Right atrium auricular region (tissue), 2 donors: ENCODE measurements at regions not wholly inside any gene's neighbourhood (a gene's known extent, or its start where the extent isn't known, plus 50 kb on each side); places are given as distances from the start of the nearest gene placed in this dataset.

Experiments
- DNase-seq: peaks from one replicate; pipeline ENCODE4 v3.0.0-alpha.2; 2019; ENCODE audit warnings: low spot score
- H3K27ac ChIP-seq, 2 donors: fragments of 200-600 bp; sonication (generic); 1 replicate in 1 of 2; 2 replicates in 1 of 2; pipeline ENCODE4 v1.5.1; 2016 to 2019
- H3K27me3 ChIP-seq, 2 donors: fragments of 200-600 bp; sonication (generic); one replicate each; pipeline versions ENCODE4 v1.5.1 to v1.6.0; 2017 to 2019
- H3K36me3 ChIP-seq: fragments of 200-600 bp; sonication (generic); one replicate; pipeline ENCODE4 v1.5.1; 2016
- H3K4me1 ChIP-seq, 2 donors: fragments of 200-600 bp; sonication (generic); one replicate each; pipeline versions ENCODE4 v1.5.1 to v1.6.0; 2017 to 2019
- H3K4me3 ChIP-seq, 2 donors: fragments of 200-600 bp; sonication (generic); 1 replicate in 1 of 2; 2 replicates in 1 of 2; pipeline ENCODE4 v1.5.1; 2017 to 2019; ENCODE audit warnings: mild to moderate bottlenecking in 1 of 2, moderate library complexity in 1 of 2
- H3K9me3 ChIP-seq, 2 donors: fragments of 200-600 bp; sonication (generic); one replicate each; pipeline ENCODE4 v1.5.1; 2019
- CTCF ChIP-seq, 2 donors: fragments of 200-600 bp; sonication (generic); IDR thresholded peaks; one replicate each; pipeline ENCODE4 v1.5.1; 2019; ENCODE audit warnings: antibody characterized with exemption in 2 of 2

DNA sequence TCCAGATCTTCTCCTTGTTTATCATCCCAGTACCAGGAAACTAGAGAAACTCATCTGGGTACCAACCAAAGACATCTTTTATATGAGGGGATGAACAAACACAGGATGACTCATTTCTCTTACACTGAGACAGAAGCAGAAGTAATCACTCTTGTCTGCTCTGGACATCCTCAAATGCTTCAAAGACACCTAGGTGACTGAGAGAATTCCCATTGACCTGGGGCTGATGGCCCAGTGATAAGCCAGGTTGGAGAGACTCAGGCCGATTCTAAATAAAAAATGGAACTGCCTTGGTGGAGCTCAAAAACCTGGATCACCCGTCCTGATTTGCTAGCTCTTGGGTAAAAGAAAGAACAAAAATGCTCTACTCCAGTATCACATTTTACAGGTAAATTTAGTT is 182.2 kb downstream of the ZNF486 start:
- H3K27ac ChIP-seq = no peak overlapping the region
- TF ChIP-seq CTCF (IDR thresholded peaks at IDR 0.05) = no peak
- H3K4me1 ChIP-seq = no peaks in the 10 kb centered on the region
- H3K9me3 ChIP-seq = no peaks in the 10 kb centered on the region
- H3K27me3 ChIP-seq = no peaks in the 10 kb centered on the region
- H3K36me3 ChIP-seq = no peaks in the 10 kb centered on the region
- no peak for DNase-seq
- H3K4me3 ChIP-seq = no peak overlapping the region

DNA sequence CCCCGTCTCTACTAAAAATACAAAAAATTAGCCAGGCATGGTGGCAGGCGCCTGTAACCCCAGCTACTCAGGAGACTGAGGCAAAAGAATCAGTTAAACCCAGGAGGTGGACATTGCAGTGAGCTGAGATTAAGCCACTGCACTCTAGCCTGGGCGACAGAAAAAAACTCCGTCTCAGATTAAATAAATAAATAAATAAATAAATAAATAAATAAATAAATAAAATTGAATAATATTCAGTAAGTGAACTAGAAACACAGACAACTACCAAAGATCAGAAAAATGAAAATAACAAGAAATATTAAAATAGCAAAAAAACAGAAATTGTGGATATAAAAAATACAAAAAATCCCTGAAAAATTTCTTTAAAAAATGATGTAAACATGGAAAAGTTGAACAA is 172.4 kb downstream of the ZNF486 start:
- no peak for DNase-seq
- H3K9me3 ChIP-seq = no peaks in the 10 kb centered on the region
- no peaks in the 10 kb centered on the region for H3K27me3 ChIP-seq
- no peaks in the 10 kb centered on the region for H3K4me1 ChIP-seq
- H3K27ac ChIP-seq = no peak overlapping the region
- no peak for TF ChIP-seq CTCF (IDR thresholded peaks at IDR 0.05)
- no peaks in the 10 kb centered on the region for H3K36me3 ChIP-seq
- H3K4me3 ChIP-seq = no peak overlapping the region

DNA sequence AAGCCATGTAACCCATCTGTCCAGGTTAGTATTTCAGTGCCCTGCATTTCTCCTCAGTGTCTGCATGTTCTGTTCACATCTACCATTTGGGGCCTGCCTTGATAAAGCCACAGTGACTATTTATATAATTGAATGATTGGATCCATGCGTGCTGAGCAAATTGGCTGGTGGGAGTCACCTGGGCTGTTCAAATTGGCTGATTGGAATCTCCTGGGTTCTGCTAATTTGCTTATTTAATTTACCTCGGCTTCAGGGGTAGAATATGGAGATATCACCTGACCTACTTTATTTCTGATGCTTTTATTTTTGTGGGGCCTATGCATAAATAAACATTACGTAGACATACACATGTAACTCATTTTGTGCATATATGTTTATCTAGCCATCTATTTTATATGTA is 167.7 kb downstream of the ZNF486 start:
- no peak for TF ChIP-seq CTCF (IDR thresholded peaks at IDR 0.05)

GRCh38 chr19:20333508-20333907 is 166.5 kb downstream of the ZNF486 start:
- no peaks in the 10 kb centered on the region for H3K27me3 ChIP-seq
- H3K36me3 ChIP-seq = no peaks in the 10 kb centered on the region
- no peak overlapping the region for H3K4me3 ChIP-seq
- no peak for DNase-seq
- H3K4me1 ChIP-seq = no peaks in the 10 kb centered on the region
- no peaks in the 10 kb centered on the region for H3K9me3 ChIP-seq
- no peak overlapping the region for H3K27ac ChIP-seq
- no peak for TF ChIP-seq CTCF (IDR thresholded peaks at IDR 0.05)

More for the DNA sequence above, 167.7 kb downstream of the ZNF486 start:
- no peaks in the 10 kb centered on the region for H3K36me3 ChIP-seq
- H3K4me1 ChIP-seq = no peaks in the 10 kb centered on the region
- H3K27ac ChIP-seq = no peak overlapping the region
- no peak for DNase-seq
- no peaks in the 10 kb centered on the region for H3K27me3 ChIP-seq
- H3K9me3 ChIP-seq = no peaks in the 10 kb centered on the region
- H3K4me3 ChIP-seq = no peak overlapping the region

DNA sequence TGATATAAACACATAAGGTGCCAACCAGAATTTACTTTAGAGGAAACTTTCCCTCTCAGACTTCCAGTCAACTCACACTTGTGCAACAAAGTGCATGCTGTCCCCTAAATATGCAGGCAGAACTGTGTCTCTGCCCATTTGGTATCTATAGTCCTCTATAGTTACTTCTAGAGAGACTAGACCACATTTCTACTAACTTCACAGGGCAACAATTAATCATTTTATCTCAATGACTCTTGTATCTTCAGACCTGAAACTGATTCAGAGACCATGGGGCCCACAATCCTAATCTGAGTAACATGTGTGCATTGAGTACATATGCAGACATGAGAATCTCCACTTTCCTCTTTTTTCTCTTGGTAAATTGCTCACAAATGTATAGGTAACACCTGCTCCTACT is 158.1 kb downstream of the ZNF486 start:
- no peak overlapping the region for H3K27ac ChIP-seq
- H3K4me1 ChIP-seq = no peaks in the 10 kb centered on the region
- no peaks in the 10 kb centered on the region for H3K27me3 ChIP-seq
- H3K36me3 ChIP-seq = no peaks in the 10 kb centered on the region
- TF ChIP-seq CTCF (IDR thresholded peaks at IDR 0.05) = no peak
- no peak overlapping the region for H3K4me3 ChIP-seq
- no peak for DNase-seq
- H3K9me3 ChIP-seq = no peaks in the 10 kb centered on the region

DNA sequence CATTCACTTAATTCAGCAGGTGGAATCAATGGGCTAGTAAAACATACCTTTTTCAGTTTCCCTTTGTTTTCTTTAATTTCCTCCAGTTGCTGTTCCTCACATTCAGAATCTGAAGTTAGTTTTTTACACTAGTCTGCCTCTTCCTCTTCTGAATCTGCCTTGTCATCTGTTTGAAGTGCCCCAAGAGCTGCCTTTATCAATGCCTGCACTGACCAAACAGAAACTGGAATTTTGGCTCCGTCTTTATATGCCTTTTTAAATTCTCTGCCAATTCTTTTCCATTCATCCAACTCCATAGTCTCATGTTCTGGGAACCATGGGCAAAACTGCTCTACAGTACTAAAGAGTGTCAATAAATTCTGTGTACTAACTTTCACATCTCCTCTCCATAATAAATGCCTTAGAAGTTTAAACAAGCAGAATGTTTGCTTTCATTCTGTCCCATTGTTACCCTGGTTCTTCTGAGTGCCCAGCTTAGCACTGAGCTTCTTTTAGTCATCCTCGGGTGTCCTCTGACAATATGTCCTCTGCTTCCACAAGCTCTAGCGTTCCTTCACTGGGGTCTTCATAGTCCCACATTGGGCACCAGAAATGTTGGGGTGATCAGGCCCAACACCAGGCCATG is 154.2 kb downstream of the ZNF486 start:
- no peaks in the 10 kb centered on the region for H3K27me3 ChIP-seq
- no peaks in the 10 kb centered on the region for H3K9me3 ChIP-seq
- TF ChIP-seq CTCF (IDR thresholded peaks at IDR 0.05) = no peak
- no peak overlapping the region for H3K27ac ChIP-seq
- H3K4me3 ChIP-seq = no peak overlapping the region
- no peak for DNase-seq
- no peaks in the 10 kb centered on the region for H3K4me1 ChIP-seq
- H3K36me3 ChIP-seq = no peaks in the 10 kb centered on the region
